Left lung (tissue), 4 donors: ENCODE measurements at regions not wholly inside any gene's neighbourhood (a gene's known extent, or its start where the extent isn't known, plus 50 kb on each side); places are given as distances from the start of the nearest gene placed in this dataset.

Source experiments
- ATAC-seq: fragments of 200-7000 bp; cut with Tn5 transposase; one replicate; pipeline ENCODE4 v1.9.1; 2020; ENCODE audit warnings: moderate library complexity
- DNase-seq, 4 donors: peaks; one replicate each; pipeline ENCODE4 v3.0.0-alpha.2; 2013 to 2020
- H3K27ac ChIP-seq, 2 donors: fragments of 200-600 bp; sonication (generic) in 1 of 2; one replicate each; pipeline versions ENCODE4 v1.5.0 to v1.8.0; 2020 to 2021
- H3K27me3 ChIP-seq, 2 donors: fragments of 200-600 bp; sonication (generic) in 1 of 2; one replicate each; pipeline versions ENCODE4 v1.5.0 to v1.8.0; 2020 to 2021
- H3K36me3 ChIP-seq, 2 donors: fragments of 200-600 bp; sonication (generic) in 1 of 2; one replicate each; pipeline versions ENCODE4 v1.5.0 to v1.8.0; 2020 to 2021
- H3K4me1 ChIP-seq, 2 donors: fragments of 200-600 bp; one replicate each; pipeline ENCODE4 v1.8.0; 2021
- H3K4me3 ChIP-seq, 2 donors: fragments of 200-600 bp; sonication (generic) in 1 of 2; one replicate each; pipeline versions ENCODE4 v1.5.0 to v1.8.0; 2020 to 2021; ENCODE audit warnings: mild to moderate bottlenecking in 1 of 2
- H3K9me3 ChIP-seq, 2 donors: fragments of 200-600 bp; sonication (generic) in 1 of 2; one replicate each; pipeline versions ENCODE4 v1.5.0 to v1.8.0; 2020 to 2021
- intact Hi-C, 2 donors: fragments of 100-400 bp; cut with DNase I; formaldehyde crosslinking; loops; one replicate each; pipeline versions ENCODE4 v1.11.2 to v1.14.2; 2022
- TF ChIP-seq, protein P1 (sequence below), 2 donors: fragments of 200-600 bp; sonication (generic) in 1 of 2; IDR thresholded peaks; one replicate each; pipeline versions ENCODE4 v1.5.0 to v1.8.0; 2021; ENCODE audit warnings: antibody characterized with exemption in 2 of 2
- donor health status: DM: no; HTN: yes; CAD: no.
- donor health status: DM: no; HTN: no; CAD: no.

DNA sequence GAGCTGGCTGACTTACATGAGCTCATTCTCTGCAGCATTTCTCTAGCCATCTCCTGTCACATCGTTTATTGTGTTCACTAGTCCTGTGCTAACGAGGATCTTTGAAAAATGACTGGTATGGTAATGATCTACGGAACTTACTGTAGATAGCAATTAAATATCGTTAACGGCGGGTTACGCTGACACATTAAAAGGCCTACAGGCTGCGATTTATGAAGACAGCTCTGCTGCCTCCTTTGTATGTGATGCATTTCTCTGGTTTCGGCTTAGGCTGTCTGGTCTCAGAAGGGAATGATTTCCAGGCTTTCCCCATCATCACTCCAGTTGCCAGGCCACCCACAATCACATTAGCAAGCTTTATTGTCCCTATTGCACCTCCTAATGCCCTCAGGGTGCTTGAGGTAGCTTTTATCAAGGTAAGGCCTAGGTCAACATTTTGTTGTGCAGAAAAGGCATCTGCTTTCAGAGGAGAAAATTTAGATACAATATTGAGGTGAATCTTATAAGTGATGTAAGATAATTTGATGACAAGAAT lies 284.4 kb downstream of the SOX11 start:
- H3K4me1 ChIP-seq: no peaks in the 10 kb centered on the region
- peaks cover 0 to 2% of the 10 kb centered on the region in 2 donors for H3K9me3 ChIP-seq
- intact Hi-C loops: no loop called here
- peaks cover 0 to 14% of the 10 kb centered on the region in 2 donors for H3K27me3 ChIP-seq
- ATAC-seq (no peak), DNase-seq (no peak)
- TF ChIP-seq, protein P1, sequence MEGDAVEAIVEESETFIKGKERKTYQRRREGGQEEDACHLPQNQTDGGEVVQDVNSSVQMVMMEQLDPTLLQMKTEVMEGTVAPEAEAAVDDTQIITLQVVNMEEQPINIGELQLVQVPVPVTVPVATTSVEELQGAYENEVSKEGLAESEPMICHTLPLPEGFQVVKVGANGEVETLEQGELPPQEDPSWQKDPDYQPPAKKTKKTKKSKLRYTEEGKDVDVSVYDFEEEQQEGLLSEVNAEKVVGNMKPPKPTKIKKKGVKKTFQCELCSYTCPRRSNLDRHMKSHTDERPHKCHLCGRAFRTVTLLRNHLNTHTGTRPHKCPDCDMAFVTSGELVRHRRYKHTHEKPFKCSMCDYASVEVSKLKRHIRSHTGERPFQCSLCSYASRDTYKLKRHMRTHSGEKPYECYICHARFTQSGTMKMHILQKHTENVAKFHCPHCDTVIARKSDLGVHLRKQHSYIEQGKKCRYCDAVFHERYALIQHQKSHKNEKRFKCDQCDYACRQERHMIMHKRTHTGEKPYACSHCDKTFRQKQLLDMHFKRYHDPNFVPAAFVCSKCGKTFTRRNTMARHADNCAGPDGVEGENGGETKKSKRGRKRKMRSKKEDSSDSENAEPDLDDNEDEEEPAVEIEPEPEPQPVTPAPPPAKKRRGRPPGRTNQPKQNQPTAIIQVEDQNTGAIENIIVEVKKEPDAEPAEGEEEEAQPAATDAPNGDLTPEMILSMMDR (IDR thresholded peaks at IDR 0.05): no peak
- H3K36me3 ChIP-seq: no peaks in the 10 kb centered on the region
- H3K27ac ChIP-seq: no peak overlapping the region
- no peak overlapping the region for H3K4me3 ChIP-seq

DNA sequence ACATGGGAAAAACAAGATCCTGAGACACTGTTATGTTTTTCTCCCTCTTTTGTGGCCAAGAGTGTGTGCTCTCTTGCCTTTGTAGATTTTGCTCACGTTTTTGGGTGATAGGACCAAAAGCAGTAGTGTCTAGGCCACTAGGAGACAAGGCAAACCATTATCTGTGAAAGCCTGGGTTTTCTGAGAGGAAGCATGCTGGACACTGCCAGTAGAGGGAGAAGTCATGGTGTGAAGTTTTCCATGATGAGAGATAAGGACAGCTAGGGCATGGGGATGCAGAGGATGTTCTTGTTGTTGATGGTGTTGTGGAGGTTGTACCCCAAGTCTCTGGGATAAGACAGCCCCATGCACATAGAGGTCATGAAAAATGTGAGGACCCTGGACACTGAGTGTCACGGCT lies 285.3 kb downstream of the SOX11 start:
- H3K4me3 ChIP-seq: no peak overlapping the region
- no peak for DNase-seq
- TF ChIP-seq, protein P1 (IDR thresholded peaks at IDR 0.05): no peak
- no peak overlapping the region for H3K27ac ChIP-seq
- H3K36me3 ChIP-seq: no peaks in the 10 kb centered on the region
- intact Hi-C loops: no loop called here
- H3K4me1 ChIP-seq: no peaks in the 10 kb centered on the region
- H3K27me3 ChIP-seq: peaks cover 0 to 23% of the 10 kb centered on the region in 2 donors
- ATAC-seq: no peak
- peaks cover 0 to 2% of the 10 kb centered on the region in 2 donors for H3K9me3 ChIP-seq

DNA sequence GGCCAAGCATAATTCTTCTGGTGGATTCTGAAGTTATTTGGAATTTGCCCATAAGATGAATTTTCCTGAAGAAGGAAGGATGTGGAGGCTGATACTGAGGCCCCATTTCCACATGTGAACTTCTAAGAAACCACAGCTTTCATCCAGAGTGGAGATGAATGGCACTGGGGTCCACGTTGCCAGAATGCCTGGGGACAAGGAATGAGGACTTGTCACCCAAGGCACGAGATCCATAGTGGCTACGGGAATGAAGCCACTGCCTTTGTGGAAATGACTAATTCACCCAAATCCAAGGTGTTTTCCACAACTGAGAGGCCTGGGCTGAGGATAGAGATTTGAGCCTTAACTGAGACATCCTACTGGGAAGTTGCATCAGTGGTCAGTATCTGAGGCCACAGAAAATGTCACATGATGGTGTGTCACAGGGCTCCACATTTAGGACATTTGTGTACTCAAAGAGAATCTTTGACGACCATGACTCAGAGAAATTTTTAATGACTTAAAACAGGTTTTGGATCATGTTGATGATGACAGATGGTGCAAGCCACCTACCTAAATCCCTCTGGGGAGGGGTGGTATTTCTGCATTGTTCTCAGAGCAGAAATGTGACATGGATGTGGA lies 286.1 kb downstream of the SOX11 start:
- ATAC-seq (no peak), DNase-seq (no peak)
- Histone ChIP-seq H3K9me3 (no peaks in the 10 kb centered on the region), H3K4me3 (no peak overlapping the region), H3K27me3 (peaks cover 0 to 31% of the 10 kb centered on the region in 2 donors), H3K4me1 (no peaks in the 10 kb centered on the region), H3K36me3 (no peaks in the 10 kb centered on the region), H3K27ac (no peak overlapping the region)
- TF ChIP-seq, protein P1 (IDR thresholded peaks at IDR 0.05): no peak
- intact Hi-C loops: no loop called here

DNA sequence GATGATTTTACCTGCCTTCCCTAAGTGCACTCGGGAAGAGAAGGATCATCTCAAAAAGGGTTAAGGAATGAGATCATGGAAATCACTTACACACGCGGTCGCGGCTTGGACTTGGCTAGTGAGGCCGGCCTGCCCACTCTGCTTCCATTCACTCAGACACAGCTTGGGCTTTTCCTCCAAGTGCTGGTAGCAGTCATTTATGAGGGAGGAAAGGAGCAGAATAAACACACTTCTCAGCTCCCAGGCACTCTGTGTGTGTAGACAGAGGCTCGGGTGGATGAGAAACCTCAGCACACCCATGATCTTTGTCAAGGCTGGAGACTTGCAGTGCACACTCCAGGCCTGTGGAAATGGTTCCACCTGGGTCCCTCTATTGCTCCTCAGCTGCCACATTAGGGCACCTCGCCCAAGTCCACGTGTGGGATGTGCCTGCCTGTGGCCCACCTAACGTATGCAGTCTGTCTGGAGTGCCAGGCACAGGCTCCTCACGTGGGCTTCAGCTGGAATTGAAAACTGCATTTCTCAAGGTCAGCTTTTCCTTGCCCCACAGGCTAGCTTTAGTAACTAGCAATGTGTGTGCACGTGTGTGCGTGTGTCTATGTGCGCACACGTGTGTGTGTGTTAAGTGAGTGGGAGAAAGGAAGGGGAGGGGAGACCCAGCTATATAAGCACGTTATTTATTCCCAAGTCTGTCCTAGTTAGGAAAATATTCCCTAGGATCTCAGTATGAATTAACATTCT lies 288.4 kb downstream of the SOX11 start:
- intact Hi-C loops: no loop called here
- ATAC-seq (no peak), DNase-seq (no peak)
- H3K4me1 ChIP-seq: no peaks in the 10 kb centered on the region
- H3K36me3 ChIP-seq: no peaks in the 10 kb centered on the region
- peaks cover 0 to 35% of the 10 kb centered on the region in 2 donors for H3K27me3 ChIP-seq
- H3K4me3 ChIP-seq: no peak overlapping the region
- no peaks in the 10 kb centered on the region for H3K9me3 ChIP-seq
- no peak overlapping the region for H3K27ac ChIP-seq
- TF ChIP-seq, protein P1 (IDR thresholded peaks at IDR 0.05): no peak

DNA sequence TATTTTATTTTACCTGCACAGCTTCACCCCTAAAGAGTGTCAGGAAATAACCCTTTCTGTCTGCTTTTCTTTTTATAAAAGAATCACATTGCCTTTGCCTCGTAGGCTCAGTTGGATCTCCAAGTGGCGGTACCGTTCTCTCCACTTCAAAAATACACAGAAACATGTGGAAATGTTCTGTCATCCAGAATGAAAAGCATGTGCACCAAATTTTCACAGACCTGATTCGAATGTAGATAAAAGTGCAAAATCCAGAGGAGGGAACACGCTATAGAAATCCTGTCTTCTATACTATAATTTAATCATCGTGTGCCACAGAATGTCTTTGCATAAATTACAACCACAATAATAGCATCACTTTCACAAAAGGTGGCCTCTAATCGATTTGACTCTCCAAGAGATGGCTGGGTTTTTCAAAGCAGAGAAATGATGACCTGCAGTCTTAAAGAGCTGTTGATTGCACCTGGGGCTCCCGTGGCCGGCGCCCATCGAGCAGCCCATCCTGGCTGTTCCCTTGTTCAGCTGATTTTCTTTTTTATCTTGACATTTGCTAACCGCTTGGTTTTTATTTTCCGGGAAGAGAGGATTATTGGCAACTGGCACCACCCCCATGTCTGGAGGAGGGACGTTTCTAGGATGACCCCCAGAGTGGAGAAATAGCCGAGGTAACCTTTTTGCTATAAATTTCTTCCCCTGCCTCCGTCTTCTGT lies 290.2 kb downstream of the SOX11 start:
- H3K4me3 ChIP-seq: no peak overlapping the region
- no peak overlapping the region for H3K27ac ChIP-seq
- H3K36me3 ChIP-seq: no peaks in the 10 kb centered on the region
- ATAC-seq (no peak), DNase-seq (no peak)
- H3K9me3 ChIP-seq: no peaks in the 10 kb centered on the region
- H3K27me3 ChIP-seq: peaks cover 0 to 35% of the 10 kb centered on the region in 2 donors
- TF ChIP-seq, protein P1 (IDR thresholded peaks at IDR 0.05): no peak
- no peaks in the 10 kb centered on the region for H3K4me1 ChIP-seq
- intact Hi-C loops: no loop called here
